HCT116 (cell line): ENCODE measurements at regions not wholly inside any gene's neighbourhood (a gene's known extent, or its start where the extent isn't known, plus 50 kb on each side); places are given as distances from the start of the nearest gene placed in this dataset.

Source experiments
- ATAC-seq: fragments of 200-7000 bp; cut with Tn5 transposase; 2 replicates; pipeline ENCODE4 v1.9.1; 2020; ENCODE audit warnings: mild to moderate bottlenecking, moderate library complexity
- BruUV-seq: library from RNA; stranded (reverse); fragments of 400-500 nt; replicated peaks from 2 replicates; lab custom pipeline; 2021; lab: Mats Ljungman, UMichigan
- CTCF ChIA-PET: fragments of 300-600 bp; sonication (Branson Sonifier 250); formaldehyde crosslinking; loops from one replicate; lab custom pipeline; 2021; ENCODE audit warnings: antibody characterized with exemption; lab: Charles Lee
- POLR2A ChIA-PET: fragments of 300-600, 350-600 bp; sonication (Branson Sonifier 250); formaldehyde crosslinking; loops from one replicate; lab custom pipeline; 2021; ENCODE audit warnings: antibody characterized with exemption; lab: Charles Lee
- RAD21 ChIA-PET, 2 experiments: fragments of 300-600 bp; sonication (Branson Sonifier 250); formaldehyde crosslinking; loops; one replicate each; lab custom pipeline; 2023; ENCODE audit warnings: low total read pairs in 2 of 2; ENCODE audit not compliant: uncharacterized antibody in 2 of 2, unreplicated experiment in 2 of 2, low non-redundant PET in 1 of 2; lab: Charles Lee
- DNase-seq: peaks from one replicate; pipeline ENCODE4 v3.0.0-alpha.2; 2010; ENCODE audit warnings: low read depth, low spot score
- H2AFZ ChIP-seq: fragments of 200-600 bp; shearing (Covaris generic), sonication (generic); 2 replicates; pipeline ENCODE4 v1.6.1; 2017; ENCODE audit warnings: low read depth, mixed run types, mixed read lengths, antibody characterized with exemption, low read length; ENCODE audit not compliant: poor library complexity, severe bottlenecking
- H3K27ac ChIP-seq: 2 replicates; pipeline ENCODE4 v1.5.1; 2012; ENCODE audit warnings: low read depth, low read length
- H3K27me3 ChIP-seq: fragments of 200-600 bp; sonication (generic); 2 replicates; pipeline ENCODE4 v1.6.1; 2016; ENCODE audit warnings: mixed run types, low read length, mixed read lengths; ENCODE audit not compliant: insufficient read depth
- H3K36me3 ChIP-seq, 2 experiments: fragments of 200-500 bp in 1 of 2; fragments of 200-600 bp in 1 of 2; sonication (Bioruptor generic) in 1 of 2; sonication (generic) in 1 of 2; 2 replicates each; pipeline versions ENCODE4 v1.5.1 to v1.6.1; 2014 to 2016; ENCODE audit warnings: low read length in 2 of 2, inconsistent platforms in 1 of 2, mixed read lengths in 1 of 2, mixed run types in 1 of 2; ENCODE audit not compliant: insufficient read depth in 2 of 2, control insufficient read depth in 1 of 2
- H3K4me1 ChIP-seq, 2 experiments: fragments of 200-600 bp in 1 of 2; sonication (generic) in 1 of 2; 2 replicates each; pipeline versions ENCODE4 v1.5.1 to v1.6.1; 2012 to 2017; ENCODE audit warnings: low read length in 2 of 2, inconsistent platforms in 1 of 2, mild to moderate bottlenecking in 1 of 2, mixed read lengths in 1 of 2, mixed run types in 1 of 2, moderate library complexity in 1 of 2; ENCODE audit not compliant: insufficient read depth in 2 of 2, control insufficient read depth in 1 of 2
- H3K4me2 ChIP-seq: fragments of 200-600 bp; sonication (generic); 2 replicates; pipeline ENCODE4 v1.6.1; 2017; ENCODE audit warnings: mixed run types, low read length, mixed read lengths
- H3K4me3 ChIP-seq, 2 experiments: fragments of 200-600 bp in 1 of 2; sonication (generic) in 1 of 2; replicated peaks in 1 of 2; 2 replicates each; pipeline ENCODE4 v1.5.1; 2011 to 2016; ENCODE audit warnings: low read length in 2 of 2, control low read depth in 1 of 2, low read depth in 1 of 2, mild to moderate bottlenecking in 1 of 2, mixed read lengths in 1 of 2, mixed run types in 1 of 2
- H3K79me2 ChIP-seq: fragments of 200-600 bp; sonication (generic); 2 replicates; pipeline ENCODE4 v1.6.1; 2017; ENCODE audit warnings: mild to moderate bottlenecking, mixed run types, low read length, moderate library complexity, mixed read lengths; ENCODE audit not compliant: insufficient read depth
- H3K9ac ChIP-seq: fragments of 200-600 bp; sonication (generic); 2 replicates; pipeline ENCODE4 v1.6.1; 2016; ENCODE audit warnings: low read length, mixed read lengths
- H3K9me2 ChIP-seq: fragments of 200-600 bp; sonication (generic), shearing (Covaris generic); 2 replicates; pipeline ENCODE4 v1.6.1; 2017; ENCODE audit warnings: mixed run types, mild to moderate bottlenecking, moderate library complexity; ENCODE audit not compliant: insufficient read depth
- H3K9me3 ChIP-seq, 2 experiments: fragments of 200-500 bp in 1 of 2; fragments of 200-600 bp in 1 of 2; sonication (Bioruptor generic) in 1 of 2; sonication (generic) in 1 of 2; 2 replicates each; pipeline ENCODE4 v1.6.1; 2014 to 2017; ENCODE audit warnings: low read length in 2 of 2, mixed read lengths in 2 of 2, inconsistent platforms in 1 of 2, low read depth in 1 of 2, mild to moderate bottlenecking in 1 of 2, mixed run types in 1 of 2, moderate library complexity in 1 of 2; ENCODE audit not compliant: control insufficient read depth in 1 of 2, insufficient read depth in 1 of 2
- H4K20me1 ChIP-seq: fragments of 200-600 bp; sonication (generic), shearing (Covaris generic); 2 replicates; pipeline ENCODE4 v1.6.1; 2017; ENCODE audit warnings: mixed run types, mild to moderate bottlenecking, moderate library complexity; ENCODE audit not compliant: insufficient read depth
- CEBPB ChIP-seq: IDR thresholded peaks from 2 replicates; pipeline ENCODE4 v1.6.1; 2012; ENCODE audit warnings: low read depth
- EGR1 ChIP-seq: IDR thresholded peaks from 2 replicates; pipeline ENCODE4 v1.6.1; 2012; ENCODE audit warnings: low read depth
- ELF1 ChIP-seq: IDR thresholded peaks from 2 replicates; pipeline ENCODE4 v1.6.1; 2012; ENCODE audit warnings: low read depth, borderline replicate concordance
- EZH2 ChIP-seq: fragments of 200-600 bp; sonication (generic); IDR thresholded peaks from 2 replicates; pipeline ENCODE4 v1.6.1; 2017; ENCODE audit warnings: antibody characterized with exemption, mixed run types
- EZH2phosphoT487 ChIP-seq: fragments of 200-600 bp; IDR thresholded peaks from 2 replicates; pipeline ENCODE4 v1.6.1; 2018; ENCODE audit warnings: antibody characterized with exemption, borderline replicate concordance
- FOSL1 ChIP-seq: IDR thresholded peaks from 2 replicates; pipeline ENCODE4 v1.6.1; 2012; ENCODE audit warnings: low read depth
- POLR2A ChIP-seq: IDR thresholded peaks from 2 replicates; pipeline ENCODE4 v1.7.0; 2011; ENCODE audit warnings: borderline replicate concordance; ENCODE audit not compliant: insufficient read depth, insufficient read length; ENCODE audit errors: extremely low read depth
- POLR2AphosphoS5 ChIP-seq: IDR thresholded peaks from 2 replicates; pipeline ENCODE4 v1.6.1; 2011; ENCODE audit warnings: mild to moderate bottlenecking, low read depth, low read length, moderate library complexity
- RAD21 ChIP-seq: IDR thresholded peaks from 2 replicates; pipeline ENCODE4 v1.6.1; 2012; ENCODE audit warnings: low read depth, mild to moderate bottlenecking
- SIN3A ChIP-seq: IDR thresholded peaks from 2 replicates; pipeline ENCODE4 v1.6.1; 2012; ENCODE audit warnings: low read depth
- SRF ChIP-seq: IDR thresholded peaks from 2 replicates; pipeline ENCODE4 v1.6.1; 2012; ENCODE audit warnings: low read depth
- TCF7L2 ChIP-seq: IDR thresholded peaks from 2 replicates; pipeline ENCODE4 v1.7.0; 2011; ENCODE audit warnings: borderline replicate concordance, inconsistent platforms; ENCODE audit not compliant: insufficient read depth, insufficient read length; ENCODE audit errors: extremely low read depth
- YY1 ChIP-seq: IDR thresholded peaks from 2 replicates; pipeline ENCODE4 v1.6.1; 2011; ENCODE audit warnings: low read length, low read depth, moderate library complexity, mild to moderate bottlenecking; ENCODE audit not compliant: insufficient replicate concordance; ENCODE audit errors: extremely low read depth
- ZFX ChIP-seq: fragments of 450-650 bp; IDR thresholded peaks from 2 replicates; pipeline ENCODE4 v1.6.1; 2017
- intact Hi-C: fragments of 100-400 bp; cut with micrococcal nuclease; formaldehyde crosslinking; loops from 2 replicates; pipeline ENCODE4 v1.10.0; 2022
- TF ChIP-seq, protein P1 (sequence below): IDR thresholded peaks from 2 replicates; pipeline ENCODE4 v1.6.1; 2012; ENCODE audit warnings: low read depth
- TF ChIP-seq, protein P2 (sequence below), 3 experiments: fragments of 200-600 bp in 1 of 3; sonication (generic) in 1 of 3; IDR thresholded peaks in 2 of 3; conservative IDR thresholded peaks in 1 of 3; 2 replicates each; pipeline ENCODE4 v1.5.1; 2012 to 2017; ENCODE audit warnings: low read depth in 2 of 3, low read length in 2 of 3, antibody characterized with exemption in 1 of 3, borderline replicate concordance in 1 of 3, control low read depth in 1 of 3, mild to moderate bottlenecking in 1 of 3, mixed read lengths in 1 of 3, mixed run types in 1 of 3, moderate library complexity in 1 of 3; ENCODE audit not compliant: insufficient read depth in 1 of 3

DNA sequence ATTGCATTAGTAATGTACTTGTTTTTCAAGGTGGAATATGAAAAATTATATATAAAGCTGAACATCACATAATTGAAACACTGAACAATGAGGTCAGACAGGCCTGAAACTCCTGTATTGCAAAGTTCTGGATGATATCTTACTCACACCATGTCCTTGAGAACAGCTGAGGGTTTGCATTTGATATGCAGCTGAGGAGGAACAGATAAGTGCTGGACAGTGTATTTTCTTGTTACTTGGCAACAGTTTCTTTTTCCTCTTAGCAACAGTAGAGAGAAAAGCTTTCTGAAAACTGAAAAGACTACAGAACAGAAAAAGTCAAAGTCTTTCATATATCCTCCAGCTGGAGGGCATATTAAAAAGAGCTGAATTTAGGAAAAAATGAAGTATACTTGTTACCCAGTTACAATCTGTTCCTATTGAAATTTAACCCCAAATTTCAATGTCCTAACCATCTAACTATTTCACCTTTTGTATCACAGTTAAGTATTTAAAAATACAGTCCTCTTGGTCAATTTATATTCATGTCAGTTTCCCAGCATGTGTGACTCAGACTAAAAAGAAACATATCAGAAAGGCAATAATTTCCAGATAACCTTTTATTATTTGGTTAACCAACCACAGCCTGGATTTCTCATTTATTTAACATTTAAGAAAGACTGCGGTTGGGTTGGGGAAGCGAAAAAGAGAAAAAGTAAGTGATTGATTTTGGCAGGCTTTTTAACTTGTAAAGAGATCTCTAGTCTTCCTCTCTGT lies 733.0 kb upstream of the DPPA4 start (continued):
- TF ChIP-seq, protein P1, sequence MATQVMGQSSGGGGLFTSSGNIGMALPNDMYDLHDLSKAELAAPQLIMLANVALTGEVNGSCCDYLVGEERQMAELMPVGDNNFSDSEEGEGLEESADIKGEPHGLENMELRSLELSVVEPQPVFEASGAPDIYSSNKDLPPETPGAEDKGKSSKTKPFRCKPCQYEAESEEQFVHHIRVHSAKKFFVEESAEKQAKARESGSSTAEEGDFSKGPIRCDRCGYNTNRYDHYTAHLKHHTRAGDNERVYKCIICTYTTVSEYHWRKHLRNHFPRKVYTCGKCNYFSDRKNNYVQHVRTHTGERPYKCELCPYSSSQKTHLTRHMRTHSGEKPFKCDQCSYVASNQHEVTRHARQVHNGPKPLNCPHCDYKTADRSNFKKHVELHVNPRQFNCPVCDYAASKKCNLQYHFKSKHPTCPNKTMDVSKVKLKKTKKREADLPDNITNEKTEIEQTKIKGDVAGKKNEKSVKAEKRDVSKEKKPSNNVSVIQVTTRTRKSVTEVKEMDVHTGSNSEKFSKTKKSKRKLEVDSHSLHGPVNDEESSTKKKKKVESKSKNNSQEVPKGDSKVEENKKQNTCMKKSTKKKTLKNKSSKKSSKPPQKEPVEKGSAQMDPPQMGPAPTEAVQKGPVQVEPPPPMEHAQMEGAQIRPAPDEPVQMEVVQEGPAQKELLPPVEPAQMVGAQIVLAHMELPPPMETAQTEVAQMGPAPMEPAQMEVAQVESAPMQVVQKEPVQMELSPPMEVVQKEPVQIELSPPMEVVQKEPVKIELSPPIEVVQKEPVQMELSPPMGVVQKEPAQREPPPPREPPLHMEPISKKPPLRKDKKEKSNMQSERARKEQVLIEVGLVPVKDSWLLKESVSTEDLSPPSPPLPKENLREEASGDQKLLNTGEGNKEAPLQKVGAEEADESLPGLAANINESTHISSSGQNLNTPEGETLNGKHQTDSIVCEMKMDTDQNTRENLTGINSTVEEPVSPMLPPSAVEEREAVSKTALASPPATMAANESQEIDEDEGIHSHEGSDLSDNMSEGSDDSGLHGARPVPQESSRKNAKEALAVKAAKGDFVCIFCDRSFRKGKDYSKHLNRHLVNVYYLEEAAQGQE = no peak
- TF ChIP-seq TCF7L2 (no peak), SRF (no peak), SIN3A (no peak), POLR2AphosphoS5 (no peak), FOSL1 (no peak), RAD21 (no peak)

DNA sequence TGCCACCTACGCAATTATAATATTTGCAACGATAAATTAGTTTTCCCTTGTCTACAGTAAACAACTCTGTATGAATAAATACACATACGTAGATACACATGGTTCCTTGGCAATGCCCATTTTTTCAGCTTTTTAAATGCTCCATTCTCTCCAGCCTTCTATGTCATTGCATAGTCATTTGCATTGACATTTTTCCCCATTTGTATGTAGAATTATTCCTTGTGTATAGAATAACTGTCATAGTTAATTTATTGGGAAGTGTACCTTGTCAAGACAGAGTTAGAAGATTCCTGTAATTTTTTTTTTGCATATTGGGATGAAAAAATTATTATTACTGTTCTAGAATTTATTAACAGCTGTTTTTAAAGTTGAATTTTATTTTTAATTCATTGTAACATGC lies 736.7 kb upstream of the DPPA4 start:
- intact Hi-C loops = no loop called here
- H3K4me1 ChIP-seq = no peaks in the 10 kb centered on the region
- BruUV-seq = no TSS peak
- ATAC-seq (no peak), DNase-seq (no peak)
- no peaks in the 10 kb centered on the region for H4K20me1 ChIP-seq
- H3K36me3 ChIP-seq = no peaks in the 10 kb centered on the region
- H2AFZ ChIP-seq = no peak overlapping the region
- H3K9me3 ChIP-seq = no peaks in the 10 kb centered on the region
- no peak overlapping the region for H3K4me3 ChIP-seq
- H3K9ac ChIP-seq = no peak overlapping the region
- no peaks in the 10 kb centered on the region for H3K9me2 ChIP-seq
- H3K4me2 ChIP-seq = no peak overlapping the region
- no peaks in the 10 kb centered on the region for H3K79me2 ChIP-seq
- POLR2A ChIA-PET = no interaction called here
- CTCF ChIA-PET = no interaction called here
- H3K27me3 ChIP-seq = no peaks in the 10 kb centered on the region
- no peak for TF ChIP-seq TCF7L2
- no peak for TF ChIP-seq ZFX
- no peak for TF ChIP-seq POLR2AphosphoS5
- no peak for TF ChIP-seq EGR1
- no peak for TF ChIP-seq ELF1
- no peak for TF ChIP-seq EZH2
- TF ChIP-seq YY1 = no peak
- no peak for TF ChIP-seq EZH2phosphoT487
- TF ChIP-seq POLR2A = no peak
- TF ChIP-seq SIN3A = no peak
- no peak for TF ChIP-seq FOSL1
- TF ChIP-seq CEBPB = no peak
- TF ChIP-seq, protein P2, sequence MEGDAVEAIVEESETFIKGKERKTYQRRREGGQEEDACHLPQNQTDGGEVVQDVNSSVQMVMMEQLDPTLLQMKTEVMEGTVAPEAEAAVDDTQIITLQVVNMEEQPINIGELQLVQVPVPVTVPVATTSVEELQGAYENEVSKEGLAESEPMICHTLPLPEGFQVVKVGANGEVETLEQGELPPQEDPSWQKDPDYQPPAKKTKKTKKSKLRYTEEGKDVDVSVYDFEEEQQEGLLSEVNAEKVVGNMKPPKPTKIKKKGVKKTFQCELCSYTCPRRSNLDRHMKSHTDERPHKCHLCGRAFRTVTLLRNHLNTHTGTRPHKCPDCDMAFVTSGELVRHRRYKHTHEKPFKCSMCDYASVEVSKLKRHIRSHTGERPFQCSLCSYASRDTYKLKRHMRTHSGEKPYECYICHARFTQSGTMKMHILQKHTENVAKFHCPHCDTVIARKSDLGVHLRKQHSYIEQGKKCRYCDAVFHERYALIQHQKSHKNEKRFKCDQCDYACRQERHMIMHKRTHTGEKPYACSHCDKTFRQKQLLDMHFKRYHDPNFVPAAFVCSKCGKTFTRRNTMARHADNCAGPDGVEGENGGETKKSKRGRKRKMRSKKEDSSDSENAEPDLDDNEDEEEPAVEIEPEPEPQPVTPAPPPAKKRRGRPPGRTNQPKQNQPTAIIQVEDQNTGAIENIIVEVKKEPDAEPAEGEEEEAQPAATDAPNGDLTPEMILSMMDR (IDR thresholded peaks at IDR 0.05 in 2 of 3, conservative IDR thresholded peaks at IDR 0.05 in 1 of 3; ENCODE audit: borderline replicate concordance in 1 of 3, insufficient read depth in 1 of 3, low read depth in 2 of 3, low read length in 2 of 3) = no peak
- no peak for TF ChIP-seq RAD21
- TF ChIP-seq SRF = no peak
- no peak overlapping the region for H3K27ac ChIP-seq
- RAD21 ChIA-PET = no interaction called here
